ENCODE measurements at regions not wholly inside any gene's neighbourhood (a gene's known extent, or its start where the extent isn't known, plus 50 kb on each side); places are given as distances from the start of the nearest gene placed in this dataset.

DNA sequence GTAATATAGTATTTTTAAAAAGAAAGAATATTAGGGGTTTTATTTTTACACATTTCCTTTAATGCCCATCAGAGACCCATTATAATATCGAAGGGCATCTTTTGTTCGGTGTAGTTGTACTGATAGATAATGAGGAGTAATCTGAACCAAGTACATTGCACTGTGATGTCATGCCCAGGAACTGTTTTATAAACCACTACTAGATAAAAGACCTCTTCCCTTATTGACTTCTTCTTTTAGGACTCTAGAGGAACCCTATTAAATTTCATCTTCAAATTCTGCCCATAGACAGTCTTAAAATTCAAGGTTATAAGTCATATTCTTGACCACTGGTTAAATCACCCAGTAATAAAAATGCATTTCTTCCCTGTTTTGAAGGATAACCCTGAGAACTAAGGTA, 206.5 kb downstream of the NRIP1 start (continued):
- TF ChIP-seq, protein P1, sequence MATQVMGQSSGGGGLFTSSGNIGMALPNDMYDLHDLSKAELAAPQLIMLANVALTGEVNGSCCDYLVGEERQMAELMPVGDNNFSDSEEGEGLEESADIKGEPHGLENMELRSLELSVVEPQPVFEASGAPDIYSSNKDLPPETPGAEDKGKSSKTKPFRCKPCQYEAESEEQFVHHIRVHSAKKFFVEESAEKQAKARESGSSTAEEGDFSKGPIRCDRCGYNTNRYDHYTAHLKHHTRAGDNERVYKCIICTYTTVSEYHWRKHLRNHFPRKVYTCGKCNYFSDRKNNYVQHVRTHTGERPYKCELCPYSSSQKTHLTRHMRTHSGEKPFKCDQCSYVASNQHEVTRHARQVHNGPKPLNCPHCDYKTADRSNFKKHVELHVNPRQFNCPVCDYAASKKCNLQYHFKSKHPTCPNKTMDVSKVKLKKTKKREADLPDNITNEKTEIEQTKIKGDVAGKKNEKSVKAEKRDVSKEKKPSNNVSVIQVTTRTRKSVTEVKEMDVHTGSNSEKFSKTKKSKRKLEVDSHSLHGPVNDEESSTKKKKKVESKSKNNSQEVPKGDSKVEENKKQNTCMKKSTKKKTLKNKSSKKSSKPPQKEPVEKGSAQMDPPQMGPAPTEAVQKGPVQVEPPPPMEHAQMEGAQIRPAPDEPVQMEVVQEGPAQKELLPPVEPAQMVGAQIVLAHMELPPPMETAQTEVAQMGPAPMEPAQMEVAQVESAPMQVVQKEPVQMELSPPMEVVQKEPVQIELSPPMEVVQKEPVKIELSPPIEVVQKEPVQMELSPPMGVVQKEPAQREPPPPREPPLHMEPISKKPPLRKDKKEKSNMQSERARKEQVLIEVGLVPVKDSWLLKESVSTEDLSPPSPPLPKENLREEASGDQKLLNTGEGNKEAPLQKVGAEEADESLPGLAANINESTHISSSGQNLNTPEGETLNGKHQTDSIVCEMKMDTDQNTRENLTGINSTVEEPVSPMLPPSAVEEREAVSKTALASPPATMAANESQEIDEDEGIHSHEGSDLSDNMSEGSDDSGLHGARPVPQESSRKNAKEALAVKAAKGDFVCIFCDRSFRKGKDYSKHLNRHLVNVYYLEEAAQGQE (IDR thresholded peaks at IDR 0.05; ENCODE audit: low read depth, low read length), result no peak
- TF ChIP-seq, protein P2, sequence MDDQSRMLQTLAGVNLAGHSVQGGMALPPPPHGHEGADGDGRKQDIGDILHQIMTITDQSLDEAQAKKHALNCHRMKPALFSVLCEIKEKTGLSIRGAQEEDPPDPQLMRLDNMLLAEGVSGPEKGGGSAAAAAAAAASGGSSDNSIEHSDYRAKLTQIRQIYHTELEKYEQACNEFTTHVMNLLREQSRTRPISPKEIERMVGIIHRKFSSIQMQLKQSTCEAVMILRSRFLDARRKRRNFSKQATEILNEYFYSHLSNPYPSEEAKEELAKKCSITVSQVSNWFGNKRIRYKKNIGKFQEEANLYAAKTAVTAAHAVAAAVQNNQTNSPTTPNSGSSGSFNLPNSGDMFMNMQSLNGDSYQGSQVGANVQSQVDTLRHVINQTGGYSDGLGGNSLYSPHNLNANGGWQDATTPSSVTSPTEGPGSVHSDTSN (IDR thresholded peaks at IDR 0.05), result no peak
- no peak for TF ChIP-seq GATA2 (CRISPR knock-in tag; IDR thresholded peaks at IDR 0.05)
- no peak for TF ChIP-seq SMC3 (IDR thresholded peaks at IDR 0.05; ENCODE audit: low read depth, low read length)
- TF ChIP-seq MXI1 (IDR thresholded peaks at IDR 0.05; ENCODE audit: low read depth, low read length), result no peak
- no peak for TF ChIP-seq YY1 (IDR thresholded peaks at IDR 0.05; ENCODE audit: low read depth)
- TF ChIP-seq, protein P3, sequence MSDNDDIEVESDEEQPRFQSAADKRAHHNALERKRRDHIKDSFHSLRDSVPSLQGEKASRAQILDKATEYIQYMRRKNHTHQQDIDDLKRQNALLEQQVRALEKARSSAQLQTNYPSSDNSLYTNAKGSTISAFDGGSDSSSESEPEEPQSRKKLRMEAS (IDR thresholded peaks at IDR 0.05; ENCODE audit: low read depth), result no peak

DNA sequence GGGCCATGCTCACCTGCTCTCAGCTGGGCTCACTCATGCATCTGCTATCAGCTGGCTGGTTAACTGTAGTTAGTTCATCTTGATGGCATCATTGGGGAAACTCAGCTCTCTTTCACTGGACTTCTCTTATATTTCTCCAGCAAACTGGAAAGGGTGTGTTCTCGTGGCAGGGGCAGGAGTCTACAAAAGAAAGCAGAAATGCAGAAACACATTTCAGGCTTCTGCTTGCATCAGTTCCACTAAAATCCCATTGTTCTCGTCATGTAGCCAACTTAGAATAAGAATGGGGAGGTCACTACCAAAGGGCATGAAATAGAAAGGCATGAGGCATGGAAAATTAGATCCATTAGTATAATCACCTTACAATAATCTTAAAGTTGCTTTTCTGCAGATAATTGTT, 207.3 kb downstream of the NRIP1 start:
- no peak overlapping the region for H3K4me2 ChIP-seq
- H3K36me3 ChIP-seq (replicated peaks in 1 of 2; ENCODE audit: control insufficient read depth in 1 of 2, insufficient read depth in 2 of 2, low read length in 1 of 2), result no peaks in the 10 kb centered on the region
- no peaks in the 10 kb centered on the region for H3K27me3 ChIP-seq (ENCODE audit: insufficient read depth)
- H3K27ac ChIP-seq (ENCODE audit: low read depth in 2 of 2, low read length in 1 of 2), result no peak overlapping the region
- no peak overlapping the region for H2AFZ ChIP-seq (ENCODE audit: low read depth)
- no peaks in the 10 kb centered on the region for H3F3A ChIP-seq (replicated peaks; ENCODE audit: insufficient read depth)
- no peaks in the 10 kb centered on the region for H3K9me2 ChIP-seq
- no peaks in the 10 kb centered on the region for H3K4me1 ChIP-seq (ENCODE audit: control insufficient read depth in 1 of 2, insufficient read depth in 2 of 2, low read depth in 1 of 2, low read length in 1 of 2)
- ChIA-PET CTCF (no interaction called here), POLR2A (no interaction called here)
- H3K79me2 ChIP-seq (ENCODE audit: insufficient read depth), result no peaks in the 10 kb centered on the region
- no peaks in the 10 kb centered on the region for H4K20me1 ChIP-seq (ENCODE audit: insufficient read depth)
- no peak overlapping the region for H3K4me3 ChIP-seq (ENCODE audit: low read depth in 2 of 2, low read length in 1 of 2)
- DNase-seq, result no peak
- no peak overlapping the region for H3K9ac ChIP-seq
- TF ChIP-seq, protein P4, sequence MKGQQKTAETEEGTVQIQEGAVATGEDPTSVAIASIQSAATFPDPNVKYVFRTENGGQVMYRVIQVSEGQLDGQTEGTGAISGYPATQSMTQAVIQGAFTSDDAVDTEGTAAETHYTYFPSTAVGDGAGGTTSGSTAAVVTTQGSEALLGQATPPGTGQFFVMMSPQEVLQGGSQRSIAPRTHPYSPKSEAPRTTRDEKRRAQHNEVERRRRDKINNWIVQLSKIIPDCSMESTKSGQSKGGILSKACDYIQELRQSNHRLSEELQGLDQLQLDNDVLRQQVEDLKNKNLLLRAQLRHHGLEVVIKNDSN (IDR thresholded peaks at IDR 0.05; ENCODE audit: borderline replicate concordance, low read depth), result no peak
- no peak for TF ChIP-seq ELF1 (IDR thresholded peaks at IDR 0.05)
- no peak for TF ChIP-seq YY1 (IDR thresholded peaks at IDR 0.05; ENCODE audit: low read depth)
- no peak for TF ChIP-seq NRF1 (IDR thresholded peaks at IDR 0.05; ENCODE audit: low read depth, low read length)
- no peak for TF ChIP-seq SIN3A (IDR thresholded peaks at IDR 0.05; ENCODE audit: borderline replicate concordance, low read depth, low read length)
- no peak for TF ChIP-seq CHD2 (IDR thresholded peaks at IDR 0.05; ENCODE audit: low read length, partially characterized antibody)
- no peak for TF ChIP-seq SMC3 (IDR thresholded peaks at IDR 0.05; ENCODE audit: low read depth, low read length)
- no peak for TF ChIP-seq TEAD4 (IDR thresholded peaks at IDR 0.05; ENCODE audit: borderline replicate concordance, insufficient read depth)
- TF ChIP-seq FOXJ3 (CRISPR knock-in tag; IDR thresholded peaks at IDR 0.05), result no peak
- TF ChIP-seq GATA2 (CRISPR knock-in tag; IDR thresholded peaks at IDR 0.05), result no peak
- TF ChIP-seq, protein P5, sequence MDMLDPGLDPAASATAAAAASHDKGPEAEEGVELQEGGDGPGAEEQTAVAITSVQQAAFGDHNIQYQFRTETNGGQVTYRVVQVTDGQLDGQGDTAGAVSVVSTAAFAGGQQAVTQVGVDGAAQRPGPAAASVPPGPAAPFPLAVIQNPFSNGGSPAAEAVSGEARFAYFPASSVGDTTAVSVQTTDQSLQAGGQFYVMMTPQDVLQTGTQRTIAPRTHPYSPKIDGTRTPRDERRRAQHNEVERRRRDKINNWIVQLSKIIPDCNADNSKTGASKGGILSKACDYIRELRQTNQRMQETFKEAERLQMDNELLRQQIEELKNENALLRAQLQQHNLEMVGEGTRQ (IDR thresholded peaks at IDR 0.05; ENCODE audit: borderline replicate concordance, low read depth, low read length), result no peak
- WGBS (ENCODE audit: low lambda C conversion rate), result 8% methylated on average over 2 of the region's 2 CpGs
- no peaks in the 10 kb centered on the region for H3K9me3 ChIP-seq

Data from SK-N-SH (cell line).